Left colon (tissue), 2 donors: ENCODE measurements at regions not wholly inside any gene's neighbourhood (a gene's known extent, or its start where the extent isn't known, plus 50 kb on each side); places are given as distances from the start of the nearest gene placed in this dataset.

Experiments used
- ATAC-seq: fragments of 200-7000 bp; cut with Tn5 transposase; one replicate; pipeline ENCODE4 v1.9.1; 2020; ENCODE audit warnings: mild to moderate bottlenecking, moderate library complexity
- DNase-seq, 2 donors: peaks; one replicate each; pipeline ENCODE4 v3.0.0-alpha.2; 2020
- intact Hi-C, 2 donors: fragments of 100-400 bp; cut with DNase I in 1 of 2; cut with micrococcal nuclease in 1 of 2; formaldehyde crosslinking; loops; one replicate each; pipeline versions ENCODE4 v1.11.2 to v1.14.0; 2022; cut with DNase I, micrococcal nuclease
- donor health status: DM: no; HTN: no; CAD: no.
- donor health status: DM: yes; HTN: yes; CAD: no.

DNA sequence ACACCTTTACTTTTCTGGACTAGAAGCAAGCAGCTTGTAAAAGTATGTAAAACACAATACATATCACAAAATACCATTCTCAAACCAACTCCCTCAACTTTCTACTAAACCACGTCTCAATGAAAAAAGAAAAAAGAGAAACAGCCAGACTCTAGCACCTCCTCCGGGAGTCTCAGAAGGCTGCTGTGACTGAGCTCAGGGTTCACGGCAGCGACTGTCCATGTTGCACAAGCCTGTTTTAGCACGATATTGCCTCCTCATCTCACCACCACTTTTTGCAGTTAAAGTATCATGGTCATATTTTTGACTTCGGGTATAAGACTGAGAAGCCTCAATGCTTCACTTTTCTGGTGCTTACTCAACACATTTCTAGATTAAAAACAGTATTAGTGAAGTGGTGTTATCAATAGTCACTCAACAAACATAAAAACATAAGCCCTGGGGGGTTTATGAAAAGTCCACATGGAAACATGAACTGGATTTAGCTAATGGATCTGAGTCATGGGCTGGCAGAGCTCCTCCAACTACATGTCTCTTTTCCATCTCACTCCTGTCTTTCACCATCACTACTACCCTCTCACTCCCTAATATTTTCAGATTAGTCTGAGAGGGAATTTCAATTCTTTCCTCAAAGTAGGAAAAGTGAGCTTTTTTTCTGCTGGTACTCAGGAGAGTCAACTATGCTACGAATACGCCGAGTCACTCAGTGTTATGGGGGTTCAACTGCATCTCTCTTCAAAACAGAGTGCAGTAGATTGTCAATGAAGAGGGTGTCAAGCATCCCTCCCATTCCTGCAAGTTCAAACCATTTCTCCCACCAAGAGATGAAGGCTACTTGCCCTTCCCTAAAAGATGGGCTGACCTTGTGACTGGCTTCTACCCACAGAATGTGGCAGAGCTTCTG is 113.7 kb downstream of the OSR1 start:
- DNase-seq (no peak), ATAC-seq (no peak)
- intact Hi-C loops: no loop called here

DNA sequence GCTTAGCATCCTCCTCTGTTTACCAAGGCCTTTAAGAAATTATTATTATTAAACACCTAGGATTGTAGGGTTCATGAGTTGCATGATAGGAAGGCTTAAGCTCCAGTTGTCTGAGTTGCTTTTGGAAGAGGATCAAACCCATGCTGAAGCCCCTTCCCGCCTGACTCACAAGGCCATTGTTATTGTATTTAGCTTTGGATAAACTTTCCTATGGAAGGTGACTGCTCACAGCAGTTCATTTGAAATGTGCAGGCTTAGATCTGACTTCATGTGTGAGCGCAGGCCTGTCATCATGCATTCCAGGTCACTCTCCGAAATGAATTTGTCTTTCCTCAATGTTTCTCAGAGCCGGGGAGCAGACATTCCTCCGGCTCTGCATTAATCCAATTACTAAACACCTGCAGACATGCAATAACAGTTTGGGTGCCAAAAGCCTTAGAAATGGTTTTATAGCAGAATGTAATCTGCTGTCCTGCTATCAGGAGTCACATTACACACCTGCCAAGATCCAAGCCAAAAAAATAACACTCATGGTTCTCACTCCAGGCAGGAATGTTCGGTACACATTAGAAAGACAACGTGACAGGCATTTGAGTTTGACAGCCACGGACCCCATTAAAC is 119.9 kb downstream of the OSR1 start:
- ATAC-seq: no peak
- intact Hi-C loops: no loop called here
- no peak for DNase-seq

GRCh38 chr2:19235308-19235707 is 123.1 kb downstream of the OSR1 start:
- intact Hi-C loops: no loop called here
- DNase-seq: no peak
- ATAC-seq: no peak

DNA sequence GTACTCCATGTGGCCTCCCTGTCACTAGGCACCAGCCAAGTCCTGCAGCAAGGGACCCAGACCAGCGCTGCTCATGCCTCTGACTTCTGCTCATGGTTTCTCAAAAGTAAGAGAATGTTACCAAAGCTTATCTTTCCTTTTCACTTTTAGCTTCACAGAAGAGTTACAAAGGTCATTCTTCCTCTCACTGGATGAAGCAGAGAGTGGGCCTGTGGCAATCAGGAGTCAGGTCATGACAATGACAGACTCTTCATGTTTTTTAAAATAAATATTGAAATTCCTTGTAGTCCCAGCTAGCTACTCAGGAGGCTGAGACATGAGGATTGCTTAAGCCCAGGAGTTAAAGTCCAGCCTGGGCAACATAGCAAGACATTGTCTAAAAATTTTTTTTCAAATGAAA is 126.1 kb downstream of the OSR1 start:
- DNase-seq (no peak), ATAC-seq (no peak)
- intact Hi-C loops: no loop called here

DNA sequence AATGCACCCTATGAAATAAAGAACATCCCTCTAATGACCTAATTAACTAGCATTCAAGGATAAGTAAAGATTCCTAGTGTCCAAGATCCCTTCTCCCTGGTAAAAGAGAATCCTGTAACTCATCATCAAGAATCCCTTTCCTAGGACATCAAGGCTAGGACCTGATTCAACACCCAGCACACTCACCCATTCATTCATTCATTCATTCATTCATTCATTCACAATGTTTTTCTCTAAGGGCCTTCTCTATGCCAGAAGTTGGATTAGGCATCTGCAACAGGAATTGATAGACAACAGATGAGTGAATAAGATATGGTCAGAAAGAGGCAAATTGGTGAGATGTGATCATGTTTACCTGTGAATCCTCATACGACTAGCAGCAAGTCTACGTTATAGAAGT is 126.8 kb downstream of the OSR1 start:
- DNase-seq: no peak
- intact Hi-C loops: no loop called here
- no peak for ATAC-seq

GRCh38 chr2:19230626-19231025 is 127.8 kb downstream of the OSR1 start:
- no peak for ATAC-seq
- DNase-seq: no peak
- intact Hi-C loops: no loop called here

- ATAC-seq: no peak
- intact Hi-C loops: no loop called here
- DNase-seq: no peak
Measured at GRCh38 chr2:19228715-19229114, 129.7 kb downstream of the OSR1 start.

DNA sequence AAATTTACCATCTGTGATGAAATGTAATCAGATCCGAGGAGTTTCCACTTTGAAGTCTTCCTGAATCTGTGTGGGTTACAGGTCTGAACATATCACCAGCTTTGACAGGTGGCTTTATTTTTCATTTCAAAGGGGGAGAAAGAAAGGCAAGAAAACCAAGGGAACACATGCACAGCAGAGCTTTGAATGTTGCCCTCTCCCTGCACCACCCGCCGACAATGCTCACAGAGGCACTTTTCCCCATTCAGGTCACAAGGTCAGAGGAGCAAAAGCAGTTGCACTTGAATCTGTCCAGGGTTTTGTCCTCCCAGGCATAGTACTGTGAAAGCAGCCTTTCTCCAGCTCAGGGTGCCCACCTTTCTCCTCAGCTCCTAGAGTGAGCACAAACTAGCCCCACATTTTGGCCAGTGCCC is 130.2 kb downstream of the OSR1 start:
- intact Hi-C loops: no loop called here
- DNase-seq: no peak

DNA sequence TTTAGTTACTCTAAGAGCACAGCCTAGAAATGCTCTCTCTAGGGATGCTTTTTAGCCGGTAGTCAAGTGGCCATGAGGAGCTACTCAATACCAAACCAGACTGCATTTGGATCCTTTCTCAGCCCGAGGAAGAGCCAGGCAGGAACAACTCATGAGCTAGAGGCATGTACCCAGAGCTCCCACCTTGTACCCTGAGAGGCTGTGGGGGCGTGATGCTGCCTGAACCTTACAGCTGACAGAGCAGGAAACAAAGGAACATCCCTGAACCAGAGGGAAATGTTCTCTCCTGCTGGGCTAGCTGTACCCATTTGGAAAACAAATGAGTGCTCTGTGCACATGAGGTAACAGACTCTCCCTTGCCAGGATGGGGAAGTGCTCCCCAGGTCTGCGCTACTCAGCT is 131.6 kb downstream of the OSR1 start:
- DNase-seq: no peak
- ATAC-seq: no peak
- intact Hi-C loops: no loop called here

More for the DNA sequence above, 130.2 kb downstream of the OSR1 start:
- ATAC-seq: no peak

- DNase-seq (no peak), ATAC-seq (no peak)
- intact Hi-C loops: no loop called here
Measured at GRCh38 chr2:19226386-19226785, 132.0 kb downstream of the OSR1 start.

- DNase-seq (no peak), ATAC-seq (no peak)
- intact Hi-C loops: no loop called here
Measured at GRCh38 chr2:19225931-19226330, 132.5 kb downstream of the OSR1 start.

- no peak for DNase-seq
- intact Hi-C loops: no loop called here
- ATAC-seq: no peak
Measured at GRCh38 chr2:19225126-19225525, 133.3 kb downstream of the OSR1 start.

DNA sequence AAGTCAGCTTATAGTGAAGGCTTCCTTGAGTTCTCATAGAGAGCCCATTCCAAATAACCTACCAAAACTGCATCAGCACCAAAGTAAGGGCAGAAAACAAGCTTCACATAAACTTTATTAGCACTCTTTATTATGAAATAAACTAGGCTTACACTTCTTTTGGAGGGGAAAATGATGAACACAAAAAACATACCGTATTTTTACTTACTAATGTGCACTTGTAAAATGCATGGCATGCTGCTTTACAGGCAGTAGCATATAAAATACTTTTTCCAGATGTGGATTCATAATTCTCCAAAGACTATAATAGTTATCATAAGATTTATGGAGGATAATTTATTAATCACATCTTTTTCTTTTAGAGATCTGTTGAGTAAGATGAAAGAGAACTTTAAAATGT is 133.9 kb downstream of the OSR1 start:
- intact Hi-C loops: no loop called here
- ATAC-seq: no peak
- no peak for DNase-seq

- ATAC-seq: no peak
- intact Hi-C loops: no loop called here
- no peak for DNase-seq
Measured at GRCh38 chr2:19224011-19224410, 134.4 kb downstream of the OSR1 start.

GRCh38 chr2:19219060-19219459 is 139.4 kb downstream of the OSR1 start:
- ATAC-seq (no peak), DNase-seq (no peak)
- intact Hi-C loops: no loop called here

DNA sequence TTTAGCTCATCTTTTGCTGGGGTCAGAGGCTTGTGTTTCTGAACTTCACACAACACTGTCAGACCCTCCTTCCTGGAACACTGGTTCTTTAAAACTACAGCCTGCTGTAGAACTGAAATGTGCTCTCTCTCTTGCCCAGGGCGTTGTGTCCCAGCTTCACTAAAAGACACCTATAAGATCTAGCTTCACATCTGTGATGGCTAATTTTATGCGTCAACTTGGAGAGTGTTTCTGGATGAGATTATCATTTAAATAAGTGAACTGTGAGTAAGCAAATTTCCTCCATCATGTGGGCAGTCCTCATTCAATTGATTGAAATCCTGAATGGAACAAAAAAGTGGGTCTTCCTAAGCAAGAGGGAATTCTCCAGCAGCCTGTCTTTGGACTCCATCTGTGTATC is 140.3 kb downstream of the OSR1 start:
- DNase-seq: no peak
- intact Hi-C loops: no loop called here
- no peak for ATAC-seq

- DNase-seq (no peak), ATAC-seq (no peak)
- intact Hi-C loops: no loop called here
Measured at GRCh38 chr2:19216676-19217602, 141.5 kb downstream of the OSR1 start.

- intact Hi-C loops: no loop called here
- no peak for ATAC-seq
Measured at GRCh38 chr2:19216238-19216637, 142.2 kb downstream of the OSR1 start.

GRCh38 chr2:19214682-19215391 is 143.6 kb downstream of the OSR1 start:
- ATAC-seq (no peak), DNase-seq (no peak)
- intact Hi-C loops: no loop called here

More at GRCh38 chr2:19216238-19216637, 142.2 kb downstream of the OSR1 start:
- no peak for DNase-seq
